Gastrocnemius medialis (tissue), 4 donors: ENCODE measurements at regions not wholly inside any gene's neighbourhood (a gene's known extent, or its start where the extent isn't known, plus 50 kb on each side); places are given as distances from the start of the nearest gene placed in this dataset.

Experiments
- CTCF ChIP-seq, 5 experiments: fragments of 450-650 bp in 3 of 5; fragments of 200-600 bp in 2 of 5; sonication (generic) in 2 of 5; IDR thresholded peaks in 4 of 5; conservative IDR thresholded peaks in 1 of 5; 1 replicate in 4 of 5; 2 replicates in 1 of 5; pipeline ENCODE4 v1.5.1; 2016 to 2019; ENCODE audit warnings: antibody characterized with exemption in 5 of 5, mild to moderate bottlenecking in 3 of 5, moderate library complexity in 3 of 5
- POLR2A ChIP-seq, 2 donors: fragments of 450-650 bp; IDR thresholded peaks; one replicate each; pipeline ENCODE4 v1.6.1; 2017; ENCODE audit warnings: antibody characterized with exemption in 2 of 2, mild to moderate bottlenecking in 2 of 2, moderate library complexity in 2 of 2

DNA sequence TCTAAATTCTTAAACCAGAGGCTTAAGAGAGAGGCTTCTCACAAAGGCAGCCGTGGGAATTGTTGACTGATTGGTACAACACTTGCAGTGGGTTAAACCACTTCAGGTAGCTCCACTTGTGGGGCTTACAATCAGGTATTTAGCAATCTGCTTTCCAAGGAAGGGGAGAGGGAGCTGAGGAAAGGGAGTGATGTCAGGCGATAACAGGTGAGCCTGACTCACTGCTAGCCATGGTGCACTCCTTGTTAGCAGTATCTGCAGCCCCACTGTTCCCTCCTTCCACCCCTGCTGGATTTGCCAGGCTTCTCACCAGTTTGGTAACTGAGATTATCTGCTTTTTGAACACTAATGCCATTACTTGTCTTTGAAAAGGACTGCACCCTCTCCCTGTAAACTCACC is 1056.7 kb upstream of the FANCL start:
- TF ChIP-seq CTCF (IDR thresholded peaks at IDR 0.05 in 4 of 5, conservative IDR thresholded peaks at IDR 0.05 in 1 of 5) (no peak), POLR2A (IDR thresholded peaks at IDR 0.05) (no peak)
